Fibroblast of lung (primary cell): ENCODE measurements at regions not wholly inside any gene's neighbourhood (a gene's known extent, or its start where the extent isn't known, plus 50 kb on each side); places are given as distances from the start of the nearest gene placed in this dataset.
"Not testable (repeated sequence)": the region's sequence is repeated elsewhere in the genome, so short reads cannot be mapped to it uniquely, and the experiment has no call there.

Experiments used
- EZH2 ChIP-seq: IDR thresholded peaks from 2 replicates; pipeline ENCODE4 v1.5.1; 2012; ENCODE audit warnings: low read length, control low read depth, mild to moderate bottlenecking; ENCODE audit errors: missing control alignments
- TF ChIP-seq, protein P1 (sequence below), 2 donors: IDR thresholded peaks in 1 of 2; conservative IDR thresholded peaks in 1 of 2; 1 replicate in 1 of 2; 2 replicates in 1 of 2; pipeline ENCODE4 v1.5.1; 2011 to 2012; ENCODE audit warnings: low read length in 2 of 2, control low read depth in 1 of 2, inconsistent platforms in 1 of 2, low read depth in 1 of 2, mild to moderate bottlenecking in 1 of 2

DNA sequence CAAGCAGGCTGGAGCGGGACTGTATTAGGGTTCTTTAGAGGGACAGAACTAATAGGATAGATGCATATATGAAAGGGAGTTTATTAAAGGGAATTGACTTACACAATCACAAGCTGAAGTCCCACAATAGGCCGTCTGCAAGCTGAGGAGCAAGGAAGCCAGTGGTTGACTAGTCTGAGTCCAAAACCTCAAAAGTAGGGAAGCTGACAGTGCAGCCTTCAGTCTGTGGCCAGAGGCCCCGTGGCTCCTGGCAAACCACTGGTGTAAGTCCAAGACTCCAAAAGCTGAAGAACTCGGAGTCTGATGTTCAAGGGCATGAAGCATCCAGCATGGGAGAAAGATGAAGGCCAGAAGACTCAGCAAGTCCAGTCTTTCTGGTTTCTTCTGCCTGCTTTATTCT is 281.8 kb downstream of the QKI start:
- TF ChIP-seq, protein P1, sequence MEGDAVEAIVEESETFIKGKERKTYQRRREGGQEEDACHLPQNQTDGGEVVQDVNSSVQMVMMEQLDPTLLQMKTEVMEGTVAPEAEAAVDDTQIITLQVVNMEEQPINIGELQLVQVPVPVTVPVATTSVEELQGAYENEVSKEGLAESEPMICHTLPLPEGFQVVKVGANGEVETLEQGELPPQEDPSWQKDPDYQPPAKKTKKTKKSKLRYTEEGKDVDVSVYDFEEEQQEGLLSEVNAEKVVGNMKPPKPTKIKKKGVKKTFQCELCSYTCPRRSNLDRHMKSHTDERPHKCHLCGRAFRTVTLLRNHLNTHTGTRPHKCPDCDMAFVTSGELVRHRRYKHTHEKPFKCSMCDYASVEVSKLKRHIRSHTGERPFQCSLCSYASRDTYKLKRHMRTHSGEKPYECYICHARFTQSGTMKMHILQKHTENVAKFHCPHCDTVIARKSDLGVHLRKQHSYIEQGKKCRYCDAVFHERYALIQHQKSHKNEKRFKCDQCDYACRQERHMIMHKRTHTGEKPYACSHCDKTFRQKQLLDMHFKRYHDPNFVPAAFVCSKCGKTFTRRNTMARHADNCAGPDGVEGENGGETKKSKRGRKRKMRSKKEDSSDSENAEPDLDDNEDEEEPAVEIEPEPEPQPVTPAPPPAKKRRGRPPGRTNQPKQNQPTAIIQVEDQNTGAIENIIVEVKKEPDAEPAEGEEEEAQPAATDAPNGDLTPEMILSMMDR (conservative IDR thresholded peaks at IDR 0.05 in 1 of 2, IDR thresholded peaks at IDR 0.05 in 1 of 2; ENCODE audit: low read depth in 1 of 2, low read length in 2 of 2) = not testable (repeated sequence)
- TF ChIP-seq EZH2 = not testable (repeated sequence)
